Fibroblast of lung (primary cell): ENCODE measurements at regions not wholly inside any gene's neighbourhood (a gene's known extent, or its start where the extent isn't known, plus 50 kb on each side); places are given as distances from the start of the nearest gene placed in this dataset.

Source experiments
- DNase-seq, 2 donors: peaks; one replicate each; pipeline versions ENCODE4 v3.0.0 to v3.0.0-alpha.2; 2010; ENCODE audit warnings: low read depth in 2 of 2
- H2AFZ ChIP-seq: 2 replicates; pipeline ENCODE4 v1.5.1; 2012; ENCODE audit warnings: low read length, control low read depth, inconsistent platforms
- H3K27ac ChIP-seq: 2 replicates; pipeline ENCODE4 v1.5.1; 2011; ENCODE audit warnings: low read length, control low read depth; ENCODE audit not compliant: insufficient read depth
- H3K27me3 ChIP-seq: 2 replicates; pipeline ENCODE4 v1.5.1; 2011; ENCODE audit warnings: mild to moderate bottlenecking, low read length; ENCODE audit not compliant: control insufficient read depth, insufficient read depth
- H3K36me3 ChIP-seq: 2 replicates; pipeline ENCODE4 v1.5.1; 2011; ENCODE audit warnings: low read length; ENCODE audit not compliant: control insufficient read depth, insufficient read depth
- H3K4me1 ChIP-seq: 2 replicates; pipeline ENCODE4 v1.5.1; 2011; ENCODE audit warnings: low read length; ENCODE audit not compliant: control insufficient read depth, insufficient read depth; ENCODE audit errors: extremely low read depth
- H3K4me2 ChIP-seq: 2 replicates; pipeline ENCODE4 v1.5.1; 2011; ENCODE audit warnings: low read length, control low read depth; ENCODE audit not compliant: insufficient read depth; ENCODE audit errors: extremely low read depth
- H3K4me3 ChIP-seq, 4 experiments: fragments of 200-600 bp in 1 of 4; sonication (generic) in 1 of 4; replicated peaks in 1 of 4; 2 replicates each; pipeline ENCODE4 v1.5.1; 2011 to 2016; ENCODE audit warnings: low read length in 4 of 4, low read depth in 3 of 4, mild to moderate bottlenecking in 3 of 4, control low read depth in 2 of 4, inconsistent platforms in 1 of 4, mixed read lengths in 1 of 4; ENCODE audit not compliant: insufficient read depth in 1 of 4; ENCODE audit errors: control extremely low read depth in 1 of 4
- H3K79me2 ChIP-seq: 2 replicates; pipeline ENCODE4 v1.5.1; 2012; ENCODE audit warnings: mild to moderate bottlenecking, low read length, inconsistent platforms; ENCODE audit not compliant: control insufficient read depth, insufficient read depth
- H3K9ac ChIP-seq: 2 replicates; pipeline ENCODE4 v1.5.1; 2011; ENCODE audit warnings: mild to moderate bottlenecking, low read length, control low read depth; ENCODE audit not compliant: insufficient read depth
- H3K9me3 ChIP-seq: 2 replicates; pipeline ENCODE4 v1.5.1; 2012; ENCODE audit warnings: low read depth, low read length; ENCODE audit not compliant: control insufficient read depth, insufficient read depth
- H4K20me1 ChIP-seq: 2 replicates; pipeline ENCODE4 v1.5.1; 2011; ENCODE audit warnings: low read length; ENCODE audit not compliant: control insufficient read depth, insufficient read depth; ENCODE audit errors: extremely low read depth
- EZH2 ChIP-seq: IDR thresholded peaks from 2 replicates; pipeline ENCODE4 v1.5.1; 2012; ENCODE audit warnings: low read length, control low read depth, mild to moderate bottlenecking; ENCODE audit errors: missing control alignments
- TF ChIP-seq, protein P1 (sequence below), 2 donors: IDR thresholded peaks in 1 of 2; conservative IDR thresholded peaks in 1 of 2; 1 replicate in 1 of 2; 2 replicates in 1 of 2; pipeline ENCODE4 v1.5.1; 2011 to 2012; ENCODE audit warnings: low read length in 2 of 2, control low read depth in 1 of 2, inconsistent platforms in 1 of 2, low read depth in 1 of 2, mild to moderate bottlenecking in 1 of 2

DNA sequence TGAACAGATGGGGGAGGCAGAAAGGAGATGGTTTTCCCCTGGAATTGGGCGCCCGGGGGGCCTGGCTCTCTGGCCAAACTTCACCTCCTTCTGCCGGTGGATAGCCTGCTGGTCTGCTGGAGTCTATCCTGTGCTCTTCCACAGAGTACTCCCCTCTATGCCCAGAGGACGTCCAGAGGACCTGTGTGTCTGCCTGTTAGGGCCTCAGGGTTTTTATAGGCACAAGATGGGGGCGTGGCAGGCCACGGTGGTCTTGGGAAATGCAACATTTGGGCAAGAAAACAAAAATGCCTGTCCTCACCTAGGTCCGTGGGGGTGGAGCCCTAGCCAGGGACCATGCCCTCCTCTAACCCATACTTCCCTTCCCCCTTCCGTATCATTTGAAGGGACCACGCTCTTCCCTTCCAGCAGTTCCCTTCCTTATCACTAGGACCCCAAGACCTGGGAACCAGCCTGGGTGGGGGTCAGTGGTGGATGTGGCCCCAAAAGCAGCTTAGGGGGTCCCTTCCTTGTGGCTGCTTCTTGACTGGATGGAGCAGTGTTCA is 53.6 kb upstream of the ZNF337 start:
- peak overlapping the region in 3 of 4 experiments; percentile 31 to 56 (median 55) for H3K4me3 ChIP-seq
- peak overlapping the region; percentile 90 for H2AFZ ChIP-seq
- no peak for DNase-seq

DNA sequence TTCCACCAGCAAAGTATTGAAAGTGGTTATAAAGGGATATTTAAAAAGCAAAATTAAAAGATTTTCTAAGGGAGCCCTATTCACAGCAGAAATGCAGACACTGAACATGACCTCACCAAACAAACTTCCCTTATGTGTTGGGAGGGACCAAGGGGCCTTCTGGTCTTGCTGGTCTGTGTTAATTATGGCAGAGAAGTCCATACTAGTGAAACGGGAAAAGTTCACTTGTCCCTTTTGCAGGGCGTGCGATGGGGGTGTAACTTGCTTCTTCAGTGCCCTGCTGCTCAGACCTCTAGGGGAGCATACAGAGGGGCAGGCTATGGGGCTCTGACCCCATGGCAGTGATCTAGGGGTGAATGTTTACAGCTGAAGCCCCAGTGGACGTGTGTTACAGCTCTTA is 53.0 kb upstream of the ZNF337 start:
- H3K36me3 ChIP-seq, result no peaks in the 10 kb centered on the region
- H2AFZ ChIP-seq, result no peak overlapping the region
- H4K20me1 ChIP-seq, result no peaks in the 10 kb centered on the region
- no peaks in the 10 kb centered on the region for H3K9me3 ChIP-seq
- no peak overlapping the region for H3K9ac ChIP-seq
- no peak overlapping the region for H3K4me3 ChIP-seq
- no peaks in the 10 kb centered on the region for H3K79me2 ChIP-seq
- H3K4me2 ChIP-seq, result no peak overlapping the region
- no peaks in the 10 kb centered on the region for H3K4me1 ChIP-seq
- no peak for DNase-seq
- no peaks in the 10 kb centered on the region for H3K27me3 ChIP-seq
- TF ChIP-seq, protein P1, sequence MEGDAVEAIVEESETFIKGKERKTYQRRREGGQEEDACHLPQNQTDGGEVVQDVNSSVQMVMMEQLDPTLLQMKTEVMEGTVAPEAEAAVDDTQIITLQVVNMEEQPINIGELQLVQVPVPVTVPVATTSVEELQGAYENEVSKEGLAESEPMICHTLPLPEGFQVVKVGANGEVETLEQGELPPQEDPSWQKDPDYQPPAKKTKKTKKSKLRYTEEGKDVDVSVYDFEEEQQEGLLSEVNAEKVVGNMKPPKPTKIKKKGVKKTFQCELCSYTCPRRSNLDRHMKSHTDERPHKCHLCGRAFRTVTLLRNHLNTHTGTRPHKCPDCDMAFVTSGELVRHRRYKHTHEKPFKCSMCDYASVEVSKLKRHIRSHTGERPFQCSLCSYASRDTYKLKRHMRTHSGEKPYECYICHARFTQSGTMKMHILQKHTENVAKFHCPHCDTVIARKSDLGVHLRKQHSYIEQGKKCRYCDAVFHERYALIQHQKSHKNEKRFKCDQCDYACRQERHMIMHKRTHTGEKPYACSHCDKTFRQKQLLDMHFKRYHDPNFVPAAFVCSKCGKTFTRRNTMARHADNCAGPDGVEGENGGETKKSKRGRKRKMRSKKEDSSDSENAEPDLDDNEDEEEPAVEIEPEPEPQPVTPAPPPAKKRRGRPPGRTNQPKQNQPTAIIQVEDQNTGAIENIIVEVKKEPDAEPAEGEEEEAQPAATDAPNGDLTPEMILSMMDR (conservative IDR thresholded peaks at IDR 0.05 in 1 of 2, IDR thresholded peaks at IDR 0.05 in 1 of 2; ENCODE audit: low read depth in 1 of 2, low read length in 2 of 2), result no peak
- no peak for TF ChIP-seq EZH2
- no peak overlapping the region for H3K27ac ChIP-seq

More for the DNA sequence above, 53.6 kb upstream of the ZNF337 start:
- no peaks in the 10 kb centered on the region for H3K36me3 ChIP-seq
- H3K27ac ChIP-seq, result no peak overlapping the region
- H3K27me3 ChIP-seq, result no peaks in the 10 kb centered on the region
- no peak overlapping the region for H3K9ac ChIP-seq
- H3K4me2 ChIP-seq, result peak overlapping the region; percentile 82
- H3K79me2 ChIP-seq, result no peaks in the 10 kb centered on the region
- no peaks in the 10 kb centered on the region for H4K20me1 ChIP-seq
- no peaks in the 10 kb centered on the region for H3K9me3 ChIP-seq
- no peak for TF ChIP-seq EZH2
- TF ChIP-seq, protein P1 (conservative IDR thresholded peaks at IDR 0.05 in 1 of 2, IDR thresholded peaks at IDR 0.05 in 1 of 2; ENCODE audit: low read depth in 1 of 2, low read length in 2 of 2), result no peak
- no peaks in the 10 kb centered on the region for H3K4me1 ChIP-seq
